MCF 10A (cell line): ENCODE measurements at regions not wholly inside any gene's neighbourhood (a gene's known extent, or its start where the extent isn't known, plus 50 kb on each side); places are given as distances from the start of the nearest gene placed in this dataset.

Experiments used
- BruUV-seq: library from RNA; stranded (reverse); fragments of 400-500 nt; replicated peaks from 2 replicates; lab custom pipeline; 2021; lab: Mats Ljungman, UMichigan
- CTCF ChIA-PET: fragments of 300-600 bp; sonication (Branson Sonifier 250); formaldehyde crosslinking; extraction: SDS; loops from one replicate; lab custom pipeline; 2021; ENCODE audit warnings: antibody characterized with exemption, inconsistent platforms; lab: Yijun Ruan, JAX
- POLR2A ChIA-PET: fragments of 300-600, 350-650 bp; sonication (Branson Sonifier 250); formaldehyde crosslinking; extraction: SDS; loops from one replicate; lab custom pipeline; 2020; ENCODE audit warnings: antibody characterized with exemption, inconsistent platforms; lab: Yijun Ruan, JAX
- DNase-seq: peaks from one replicate; pipeline ENCODE4 v3.0.0-alpha.2; 2018; ENCODE audit not compliant: unreplicated experiment
- H3K27ac Mint-ChIP-seq: one replicate; pipeline ENCODE4 v1.8.0; 2022; ENCODE audit warnings: mild to moderate bottlenecking, low read depth, mixed read lengths; ENCODE audit not compliant: unreplicated experiment
- H3K27me3 Mint-ChIP-seq: one replicate; pipeline ENCODE4 v1.8.0; 2022; ENCODE audit warnings: mixed read lengths; ENCODE audit not compliant: insufficient read depth, unreplicated experiment
- H3K36me3 Mint-ChIP-seq: one replicate; pipeline ENCODE4 v1.8.0; 2022; ENCODE audit warnings: mild to moderate bottlenecking, moderate library complexity, mixed read lengths; ENCODE audit not compliant: insufficient read depth, unreplicated experiment
- H3K4me1 Mint-ChIP-seq: one replicate; pipeline ENCODE4 v1.8.0; 2022; ENCODE audit warnings: mixed read lengths; ENCODE audit not compliant: insufficient read depth, unreplicated experiment
- H3K4me3 Mint-ChIP-seq: one replicate; pipeline ENCODE4 v1.8.0; 2022; ENCODE audit warnings: mild to moderate bottlenecking, moderate library complexity, mixed read lengths; ENCODE audit not compliant: unreplicated experiment
- H3K9me3 Mint-ChIP-seq: one replicate; pipeline ENCODE4 v1.8.0; 2022; ENCODE audit warnings: mixed read lengths; ENCODE audit not compliant: unreplicated experiment
- CTCF ChIP-seq: fragments of 200-600 bp; IDR thresholded peaks from one replicate; pipeline ENCODE4 v1.8.0; 2022; ENCODE audit warnings: antibody characterized with exemption, mild to moderate bottlenecking; ENCODE audit not compliant: unreplicated experiment
- intact Hi-C: fragments of 100-400 bp; cut with micrococcal nuclease; formaldehyde crosslinking; loops from 2 replicates; pipeline ENCODE4 v1.14.1; 2022

DNA sequence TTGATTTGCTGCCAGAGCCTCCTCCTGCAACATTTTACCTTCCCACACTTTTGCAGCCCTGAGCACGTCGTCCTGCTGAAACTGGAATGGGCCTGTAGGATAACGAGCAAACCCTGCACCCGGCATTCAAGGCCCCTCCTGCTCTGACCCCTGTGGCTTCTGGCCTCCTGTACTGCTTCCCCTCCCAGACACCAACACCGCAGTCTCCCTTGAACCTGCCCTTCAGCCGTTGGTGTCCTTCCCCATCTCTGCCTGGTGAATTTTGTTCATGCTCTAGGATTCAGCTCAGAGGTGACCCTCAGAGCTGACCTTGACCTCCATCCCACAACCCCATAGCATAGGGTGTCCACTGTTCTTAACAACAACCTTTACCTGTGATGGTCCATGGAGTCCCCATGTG is 535.1 kb downstream of the MATN1 start:
- ChIA-PET CTCF (interaction anchor here (0.6 kb wide), 2 partner anchors 402 to 677 kb away, joined by 3 read pairs; no protein-coding TSS in a partner anchor), POLR2A (no interaction called here)
- no peak overlapping the region for H3K4me3 Mint-ChIP-seq
- no peaks in the 10 kb centered on the region for H3K36me3 Mint-ChIP-seq
- TF ChIP-seq CTCF: no peak
- no TSS peak for BruUV-seq
- peaks cover 5% of the 10 kb centered on the region for H3K4me1 Mint-ChIP-seq
- H3K9me3 Mint-ChIP-seq: no peaks in the 10 kb centered on the region
- H3K27ac Mint-ChIP-seq: no peak overlapping the region
- H3K27me3 Mint-ChIP-seq: peaks cover 19% of the 10 kb centered on the region
- intact Hi-C loops: no loop called here
- DNase-seq: no peak

DNA sequence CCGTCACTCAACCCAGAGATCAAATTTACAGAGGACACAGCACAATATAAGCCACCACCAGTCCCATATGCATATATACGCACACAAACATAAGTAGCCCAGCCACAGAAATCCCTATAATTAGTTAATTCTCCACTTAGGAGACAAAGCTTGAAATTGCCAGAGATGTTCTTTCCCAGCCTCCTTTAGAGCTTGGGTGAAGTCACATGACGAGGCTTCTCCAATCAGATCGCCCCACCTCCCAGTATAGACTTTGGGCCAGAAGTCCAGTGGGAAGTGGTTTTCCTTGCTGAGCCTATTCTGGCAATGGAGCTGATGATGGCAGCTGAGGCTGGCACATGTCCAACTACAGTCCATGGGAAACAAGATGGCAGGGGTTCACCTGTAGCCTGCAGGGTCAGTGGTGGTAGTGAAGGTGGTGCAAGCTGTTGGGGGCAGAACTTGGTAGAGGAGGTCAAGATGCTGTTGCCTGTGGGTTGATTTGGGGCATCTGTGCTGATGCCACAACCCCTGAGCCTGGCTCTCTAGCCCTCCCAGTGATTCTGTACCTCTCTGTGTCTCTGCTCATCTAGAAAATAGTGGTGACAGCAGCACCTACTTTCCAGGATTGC is 535.9 kb downstream of the MATN1 start:
- no peak overlapping the region for H3K27ac Mint-ChIP-seq
- ChIA-PET POLR2A (no interaction called here), CTCF (no interaction called here)
- H3K36me3 Mint-ChIP-seq: no peaks in the 10 kb centered on the region
- no peaks in the 10 kb centered on the region for H3K4me1 Mint-ChIP-seq
- peaks cover 27% of the 10 kb centered on the region for H3K27me3 Mint-ChIP-seq
- H3K9me3 Mint-ChIP-seq: no peaks in the 10 kb centered on the region
- intact Hi-C loops: no loop called here
- no peak for TF ChIP-seq CTCF
- no peak overlapping the region for H3K4me3 Mint-ChIP-seq
- no TSS peak for BruUV-seq
- no peak for DNase-seq

DNA sequence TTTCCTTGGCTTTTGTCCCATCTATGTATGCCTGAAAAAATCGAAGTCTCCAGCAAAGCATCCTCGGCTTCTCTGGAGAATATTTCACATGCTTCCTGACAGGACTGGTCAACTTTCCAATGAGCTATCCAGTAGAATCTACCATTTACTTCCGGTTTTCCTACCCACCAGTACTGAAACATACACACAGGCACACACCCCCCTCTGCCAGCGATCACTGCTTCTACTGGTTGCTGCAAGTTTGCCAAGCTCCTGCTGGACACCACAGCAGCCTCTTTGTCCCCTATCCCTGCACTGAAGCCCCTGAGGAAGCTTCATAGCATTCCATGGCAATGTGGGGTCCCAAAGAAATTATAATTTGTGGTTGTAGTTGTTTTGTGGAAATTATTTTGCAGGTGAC is 536.8 kb downstream of the MATN1 start:
- H3K27me3 Mint-ChIP-seq: peaks cover 36% of the 10 kb centered on the region
- H3K9me3 Mint-ChIP-seq: no peaks in the 10 kb centered on the region
- DNase-seq: no peak
- ChIA-PET CTCF (interaction anchor here (0.9 kb wide), 1 partner anchor 1329 kb away, joined by 4 read pairs; no protein-coding TSS in a partner anchor), POLR2A (interaction anchor here (0.7 kb wide), 1 partner anchor 8 kb away, joined by 4 read pairs; no protein-coding TSS in a partner anchor)
- no peak overlapping the region for H3K4me3 Mint-ChIP-seq
- H3K27ac Mint-ChIP-seq: no peak overlapping the region
- no peaks in the 10 kb centered on the region for H3K4me1 Mint-ChIP-seq
- H3K36me3 Mint-ChIP-seq: no peaks in the 10 kb centered on the region
- BruUV-seq: no TSS peak
- intact Hi-C loops: no loop called here
- no peak for TF ChIP-seq CTCF

- POLR2A ChIA-PET: no interaction called here
- Mint-ChIP-seq H3K36me3 (no peaks in the 10 kb centered on the region), H3K27ac (no peak overlapping the region), H3K27me3 (peaks cover 40% of the 10 kb centered on the region), H3K4me3 (no peak overlapping the region), H3K4me1 (no peaks in the 10 kb centered on the region), H3K9me3 (no peaks in the 10 kb centered on the region)
- BruUV-seq: no TSS peak
- intact Hi-C loops: no loop called here
- TF ChIP-seq CTCF: no peak
- DNase-seq: no peak
- CTCF ChIA-PET: no interaction called here
Measured at GRCh38 chr1:30185809-30186208, 537.6 kb downstream of the MATN1 start.
